PC-3 (cell line): ENCODE measurements at regions not wholly inside any gene's neighbourhood (a gene's known extent, or its start where the extent isn't known, plus 50 kb on each side); places are given as distances from the start of the nearest gene placed in this dataset.

Source experiments
- EZH2 ChIP-seq: fragments of 300-600 bp; sonication (generic); IDR thresholded peaks from one replicate; pipeline ENCODE4 v1.6.1; 2017; ENCODE audit warnings: antibody characterized with exemption, mild to moderate bottlenecking, low read length; ENCODE audit not compliant: unreplicated experiment
- EZH2phosphoT487 ChIP-seq: fragments of 300-600 bp; sonication (generic); IDR thresholded peaks from 2 replicates; pipeline ENCODE4 v1.6.1; 2018; ENCODE audit warnings: mild to moderate bottlenecking, antibody characterized with exemption, low read length, borderline replicate concordance
- TF ChIP-seq, protein P1 (sequence below): fragments of 300-600 bp; sonication (generic); conservative IDR thresholded peaks from 2 replicates; pipeline ENCODE4 v1.5.1; 2017; ENCODE audit warnings: antibody characterized with exemption, low read depth, mild to moderate bottlenecking, low read length

DNA sequence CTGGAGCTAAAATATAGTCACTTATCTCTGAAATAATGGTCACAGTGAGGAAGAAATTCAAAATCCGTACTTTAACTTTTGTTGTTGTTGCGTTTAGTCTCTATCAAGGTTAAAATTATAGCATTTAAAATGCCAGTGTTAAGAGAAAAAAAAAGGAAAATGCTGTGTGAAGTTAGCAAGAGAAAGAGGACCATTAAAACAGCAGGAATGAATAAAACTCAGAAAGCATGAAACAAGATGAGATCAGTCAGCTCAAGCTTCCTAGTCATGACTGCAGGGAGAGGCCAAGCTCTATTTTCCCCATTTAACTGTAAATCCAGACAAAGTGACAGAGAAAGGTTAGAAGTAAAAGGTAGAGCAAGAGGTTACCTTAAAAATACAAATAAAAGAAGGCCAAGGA, 281.7 kb upstream of the ATP5MC3 start:
- TF ChIP-seq, protein P1, sequence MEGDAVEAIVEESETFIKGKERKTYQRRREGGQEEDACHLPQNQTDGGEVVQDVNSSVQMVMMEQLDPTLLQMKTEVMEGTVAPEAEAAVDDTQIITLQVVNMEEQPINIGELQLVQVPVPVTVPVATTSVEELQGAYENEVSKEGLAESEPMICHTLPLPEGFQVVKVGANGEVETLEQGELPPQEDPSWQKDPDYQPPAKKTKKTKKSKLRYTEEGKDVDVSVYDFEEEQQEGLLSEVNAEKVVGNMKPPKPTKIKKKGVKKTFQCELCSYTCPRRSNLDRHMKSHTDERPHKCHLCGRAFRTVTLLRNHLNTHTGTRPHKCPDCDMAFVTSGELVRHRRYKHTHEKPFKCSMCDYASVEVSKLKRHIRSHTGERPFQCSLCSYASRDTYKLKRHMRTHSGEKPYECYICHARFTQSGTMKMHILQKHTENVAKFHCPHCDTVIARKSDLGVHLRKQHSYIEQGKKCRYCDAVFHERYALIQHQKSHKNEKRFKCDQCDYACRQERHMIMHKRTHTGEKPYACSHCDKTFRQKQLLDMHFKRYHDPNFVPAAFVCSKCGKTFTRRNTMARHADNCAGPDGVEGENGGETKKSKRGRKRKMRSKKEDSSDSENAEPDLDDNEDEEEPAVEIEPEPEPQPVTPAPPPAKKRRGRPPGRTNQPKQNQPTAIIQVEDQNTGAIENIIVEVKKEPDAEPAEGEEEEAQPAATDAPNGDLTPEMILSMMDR = no peak
- TF ChIP-seq EZH2 = no peak
- no peak for TF ChIP-seq EZH2phosphoT487
